Kidney (tissue), 13 donors: ENCODE measurements at regions not wholly inside any gene's neighbourhood (a gene's known extent, or its start where the extent isn't known, plus 50 kb on each side); places are given as distances from the start of the nearest gene placed in this dataset.
A peak's percentile ranks its signal among the peaks of the same experiment; 100 is the strongest.

Source experiments
- DNase-seq, 5 donors: peaks; one replicate each; pipeline ENCODE4 v3.0.0-alpha.2; 2013 to 2020
- FAIRE-seq: peaks from 2 replicates; lab custom pipeline; 2012; peaks lifted over from hg19 to GRCh38; lab: Jason Lieb, UNC
- H3K27ac ChIP-seq, 2 donors: one replicate each; pipeline ENCODE4 v1.7.0; 2013; ENCODE audit warnings: low read depth in 2 of 2, low read length in 2 of 2, inconsistent platforms in 1 of 2
- H3K27me3 ChIP-seq: one replicate; pipeline ENCODE4 v1.7.1; 2013; ENCODE audit warnings: low read length, inconsistent platforms; ENCODE audit not compliant: control insufficient read depth, insufficient read depth
- H3K36me3 ChIP-seq, 3 donors: one replicate each; pipeline versions ENCODE4 v1.7.0 to v1.7.1; 2013; ENCODE audit warnings: low read length in 3 of 3, control low read depth in 1 of 3, inconsistent platforms in 1 of 3; ENCODE audit not compliant: insufficient read depth in 3 of 3, control insufficient read depth in 2 of 3
- H3K4me1 ChIP-seq, 3 donors: one replicate each; pipeline versions ENCODE4 v1.7.0 to v1.7.1; 2013; ENCODE audit warnings: low read length in 3 of 3, inconsistent platforms in 1 of 3, low read depth in 1 of 3; ENCODE audit not compliant: control insufficient read depth in 2 of 3, insufficient read depth in 2 of 3
- H3K4me3 ChIP-seq, 3 donors: one replicate each; pipeline versions ENCODE4 v1.7.0 to v1.8.1; 2013; ENCODE audit warnings: low read length in 3 of 3, control low read depth in 1 of 3, inconsistent platforms in 1 of 3
- H3K9ac ChIP-seq, 3 donors: one replicate each; pipeline versions ENCODE4 v1.7.0 to v1.7.1; 2013; ENCODE audit warnings: low read length in 3 of 3, control low read depth in 1 of 3, inconsistent platforms in 1 of 3
- H3K9me3 ChIP-seq, 3 donors: one replicate each; pipeline versions ENCODE4 v1.7.0 to v1.7.1; 2013; ENCODE audit warnings: low read length in 3 of 3, control low read depth in 1 of 3, inconsistent platforms in 1 of 3; ENCODE audit not compliant: control insufficient read depth in 2 of 3, insufficient read depth in 1 of 3
- intact Hi-C: fragments of 100-400 bp; cut with DNase I; formaldehyde crosslinking; loops from one replicate; pipeline ENCODE4 v1.11.1; 2022
- TF ChIP-seq, protein P1 (sequence below): IDR thresholded peaks from 3 replicates; pipeline ENCODE4 v1.5.1; 2012; ENCODE audit warnings: mild to moderate bottlenecking, moderate library complexity, borderline replicate concordance; ENCODE audit not compliant: insufficient read depth; ENCODE audit errors: extremely low read depth
- donor health status: control.
- donor health status: control.
- donor health status: control.
- donor health status: control.
- donor health status: control.
- donor health status: DM: yes; HTN: yes; CAD: no.
- donor health status: Normal renal cell carcinoma (clear cell type).

DNA sequence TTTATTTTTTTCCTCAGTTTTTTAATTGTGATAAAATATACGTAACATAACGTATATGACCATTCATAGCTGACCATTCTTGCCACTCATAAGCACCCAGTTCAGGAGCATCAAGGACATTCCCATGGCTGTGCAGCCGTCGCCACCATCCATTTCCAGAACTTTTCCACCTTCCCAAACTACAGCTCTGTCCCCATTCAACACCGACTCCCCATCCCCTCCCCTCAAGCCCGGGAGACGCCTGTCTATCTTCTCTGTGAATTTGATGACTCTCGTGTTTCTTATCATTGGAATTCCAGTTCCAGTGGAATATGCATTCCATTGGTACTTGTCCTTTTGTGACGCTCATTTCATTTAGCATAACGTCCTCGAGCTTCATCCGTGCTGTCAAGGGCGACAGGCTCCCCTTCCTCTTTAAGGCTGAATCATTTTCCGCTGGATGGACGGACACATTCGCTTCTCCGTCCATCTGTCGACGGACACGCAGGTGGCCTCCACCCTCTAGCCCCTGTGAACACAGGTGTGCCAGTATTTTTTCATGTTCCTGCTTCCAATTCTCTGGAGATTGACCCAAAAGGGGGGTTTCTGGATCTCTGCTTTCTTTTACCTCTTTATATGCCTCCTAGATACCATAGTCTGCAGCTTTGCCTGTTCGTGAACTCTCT lies 88.1 kb downstream of the YTHDF1 start:
- intact Hi-C loops, result no loop called here

DNA sequence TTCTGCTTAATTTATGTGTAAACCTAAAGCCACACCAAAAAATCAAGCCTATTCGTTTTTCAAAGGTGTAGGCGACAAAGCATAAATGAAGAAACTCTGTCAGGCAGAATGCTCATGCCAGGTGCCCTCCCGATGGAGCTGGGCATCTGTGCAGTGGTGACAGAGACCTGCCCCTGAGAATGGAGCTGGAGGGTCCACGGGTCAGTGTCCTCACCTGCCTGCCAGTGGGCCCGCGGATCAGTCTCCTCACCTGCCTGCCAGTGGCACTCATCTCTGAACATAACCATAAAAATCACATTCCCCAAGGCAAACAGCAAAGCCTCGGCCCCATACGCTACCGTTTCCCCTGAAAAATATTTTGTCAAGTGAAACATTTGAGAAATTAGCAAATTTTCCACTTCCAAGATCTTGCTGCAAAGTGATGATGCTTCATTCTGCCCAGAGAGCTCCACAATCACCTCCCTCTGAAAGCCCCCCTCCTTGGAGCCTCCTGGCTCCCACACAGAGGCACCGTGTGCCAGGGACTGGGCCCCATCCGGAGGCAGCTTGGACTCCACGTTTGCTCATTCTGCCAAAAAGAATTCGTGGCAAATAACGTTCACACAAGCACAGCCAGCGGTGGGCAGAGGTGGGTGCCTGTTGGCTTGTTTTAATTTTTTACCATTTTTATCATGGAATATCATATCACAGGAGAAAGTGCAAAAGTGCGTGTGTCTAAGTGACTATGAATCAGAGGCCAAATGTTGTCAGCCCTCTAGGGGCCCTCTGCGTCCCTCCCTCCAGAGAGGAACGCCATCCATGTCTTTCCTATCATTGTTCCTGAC lies 88.8 kb downstream of the YTHDF1 start:
- TF ChIP-seq, protein P1, sequence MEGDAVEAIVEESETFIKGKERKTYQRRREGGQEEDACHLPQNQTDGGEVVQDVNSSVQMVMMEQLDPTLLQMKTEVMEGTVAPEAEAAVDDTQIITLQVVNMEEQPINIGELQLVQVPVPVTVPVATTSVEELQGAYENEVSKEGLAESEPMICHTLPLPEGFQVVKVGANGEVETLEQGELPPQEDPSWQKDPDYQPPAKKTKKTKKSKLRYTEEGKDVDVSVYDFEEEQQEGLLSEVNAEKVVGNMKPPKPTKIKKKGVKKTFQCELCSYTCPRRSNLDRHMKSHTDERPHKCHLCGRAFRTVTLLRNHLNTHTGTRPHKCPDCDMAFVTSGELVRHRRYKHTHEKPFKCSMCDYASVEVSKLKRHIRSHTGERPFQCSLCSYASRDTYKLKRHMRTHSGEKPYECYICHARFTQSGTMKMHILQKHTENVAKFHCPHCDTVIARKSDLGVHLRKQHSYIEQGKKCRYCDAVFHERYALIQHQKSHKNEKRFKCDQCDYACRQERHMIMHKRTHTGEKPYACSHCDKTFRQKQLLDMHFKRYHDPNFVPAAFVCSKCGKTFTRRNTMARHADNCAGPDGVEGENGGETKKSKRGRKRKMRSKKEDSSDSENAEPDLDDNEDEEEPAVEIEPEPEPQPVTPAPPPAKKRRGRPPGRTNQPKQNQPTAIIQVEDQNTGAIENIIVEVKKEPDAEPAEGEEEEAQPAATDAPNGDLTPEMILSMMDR, result no peak
- Histone ChIP-seq H3K9ac (no peak overlapping the region), H3K36me3 (no peaks in the 10 kb centered on the region), H3K4me3 (no peak overlapping the region), H3K27me3 (no peaks in the 10 kb centered on the region), H3K4me1 (no peaks in the 10 kb centered on the region), H3K27ac (no peak overlapping the region), H3K9me3 (peaks cover 0 to 5% (median 0%) of the 10 kb centered on the region in 3 donors)
- intact Hi-C loops, result no loop called here
- FAIRE-seq, result no peak
- peak in 2 of 5 donors; percentile 8 to 36 for DNase-seq

More for the DNA sequence above, 88.1 kb downstream of the YTHDF1 start:
- Histone ChIP-seq H3K4me1 (no peaks in the 10 kb centered on the region), H3K9ac (no peak overlapping the region), H3K27ac (no peak overlapping the region), H3K36me3 (no peaks in the 10 kb centered on the region), H3K27me3 (no peaks in the 10 kb centered on the region), H3K4me3 (no peak overlapping the region), H3K9me3 (no peaks in the 10 kb centered on the region)
- TF ChIP-seq, protein P1, result no peak
- DNase-seq (peak in 1 of 5 donors; percentile 4), FAIRE-seq (no peak)

DNA sequence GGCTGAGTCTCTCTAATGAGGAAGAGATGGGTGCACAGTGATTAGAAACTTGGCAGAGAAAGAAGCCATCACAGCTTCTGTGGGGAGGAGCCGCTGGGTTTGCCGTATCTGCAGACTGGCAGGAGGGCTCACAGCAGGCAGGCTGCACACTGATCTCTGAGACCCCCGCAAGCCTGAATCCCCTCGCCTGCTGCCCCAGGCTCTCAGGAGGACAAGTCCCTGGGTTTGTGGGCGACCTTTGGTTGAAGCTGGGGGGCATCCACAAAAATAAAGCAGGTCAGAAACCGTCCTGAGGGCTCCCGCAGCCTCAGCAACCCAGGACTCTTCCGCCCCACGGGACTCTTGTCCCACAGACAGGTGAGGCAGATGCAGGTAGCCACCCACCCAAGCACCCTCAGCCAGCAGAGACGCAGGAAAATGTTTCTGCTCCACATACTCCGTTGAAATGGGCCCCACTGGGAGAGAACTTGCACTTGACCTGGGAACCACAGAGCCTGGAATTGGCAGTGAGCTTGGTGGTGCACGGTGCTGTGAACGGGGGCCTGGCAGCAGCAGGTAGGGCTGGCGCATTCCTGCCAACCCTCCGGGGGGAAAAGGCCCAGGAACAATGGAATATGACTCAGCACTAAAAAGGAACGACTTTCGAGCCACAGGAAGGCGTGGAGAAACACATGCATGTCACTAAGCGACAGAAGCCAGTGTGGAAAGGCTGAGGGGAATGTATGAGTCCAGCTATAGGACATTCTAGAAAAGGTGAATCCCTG lies 89.9 kb downstream of the YTHDF1 start:
- Histone ChIP-seq H3K4me3 (no peak overlapping the region), H3K27me3 (no peaks in the 10 kb centered on the region), H3K27ac (no peak overlapping the region), H3K9ac (no peak overlapping the region), H3K4me1 (no peaks in the 10 kb centered on the region), H3K36me3 (no peaks in the 10 kb centered on the region), H3K9me3 (peaks cover 0 to 5% (median 0%) of the 10 kb centered on the region in 3 donors)
- FAIRE-seq (no peak), DNase-seq (peak in 1 of 5 donors; percentile 11)
- TF ChIP-seq, protein P1, result no peak
- intact Hi-C loops, result no loop called here
